SU-DHL-6 (cell line): ENCODE measurements at regions not wholly inside any gene's neighbourhood (a gene's known extent, or its start where the extent isn't known, plus 50 kb on each side); places are given as distances from the start of the nearest gene placed in this dataset.

ENCODE experiments used
- H2AFZ ChIP-seq: fragments of 200-600 bp; sonication (generic); 2 replicates; pipeline ENCODE4 v1.6.1; 2014; ENCODE audit warnings: low read depth, mild to moderate bottlenecking, moderate library complexity, mixed read lengths, antibody characterized with exemption, low read length; ENCODE audit not compliant: severe bottlenecking
- H3F3A ChIP-seq: fragments of 200-600 bp; shearing (Covaris generic); 2 replicates; pipeline ENCODE4 v1.6.0; 2016; ENCODE audit warnings: antibody characterized with exemption, mild to moderate bottlenecking; ENCODE audit not compliant: insufficient read depth
- H3K27ac ChIP-seq: fragments of 200-600 bp; sonication (generic); 2 replicates; pipeline ENCODE4 v1.5.1; 2016; ENCODE audit warnings: low read depth, mild to moderate bottlenecking, low read length, moderate library complexity, mixed read lengths
- H3K27me3 ChIP-seq: fragments of 200-600 bp; sonication (generic), shearing (Covaris generic); 2 replicates; pipeline ENCODE4 v1.6.0; 2014; ENCODE audit warnings: mild to moderate bottlenecking, low read length
- H3K36me3 ChIP-seq: fragments of 200-600 bp; sonication (generic); 2 replicates; pipeline ENCODE4 v1.6.1; 2014; ENCODE audit warnings: mild to moderate bottlenecking, low read length, mixed read lengths
- H3K4me2 ChIP-seq: fragments of 300-600, 200-600 bp; shearing (Covaris generic), sonication (generic); 2 replicates; pipeline ENCODE4 v1.6.0; 2014; ENCODE audit warnings: low read length, low read depth, mild to moderate bottlenecking; ENCODE audit not compliant: poor library complexity, severe bottlenecking
- H3K4me3 ChIP-seq: fragments of 200-600 bp; sonication (generic); 2 replicates; pipeline ENCODE4 v1.5.1; 2014; ENCODE audit warnings: antibody characterized with exemption, low read length, mild to moderate bottlenecking, mixed read lengths; ENCODE audit not compliant: insufficient read depth, poor library complexity, severe bottlenecking
- H3K79me2 ChIP-seq: fragments of 200-600 bp; sonication (generic); 2 replicates; pipeline ENCODE4 v1.6.1; 2014; ENCODE audit warnings: mild to moderate bottlenecking, low read length, moderate library complexity; ENCODE audit not compliant: insufficient read depth
- H3K9ac ChIP-seq: fragments of 200-600 bp; sonication (generic); 2 replicates; pipeline ENCODE4 v1.7.0; 2014; ENCODE audit warnings: mild to moderate bottlenecking, low read length
- H3K9me2 ChIP-seq: fragments of 200-600 bp; sonication (generic); replicated peaks from 2 replicates; pipeline ENCODE4 v1.6.1; 2014; ENCODE audit warnings: low read length; ENCODE audit not compliant: insufficient read depth
- H3K9me3 ChIP-seq: fragments of 200-600 bp; sonication (generic); 2 replicates; pipeline ENCODE4 v1.6.1; 2014; ENCODE audit warnings: low read length, mixed read lengths; ENCODE audit not compliant: insufficient read depth
- H4K20me1 ChIP-seq: fragments of 200-600 bp; sonication (generic); 2 replicates; pipeline ENCODE4 v1.6.1; 2014; ENCODE audit warnings: low read depth, mild to moderate bottlenecking, antibody characterized with exemption, low read length, moderate library complexity, mixed read lengths
- CTCF ChIP-seq: fragments of 200-600 bp; sonication (generic); IDR thresholded peaks from one replicate; pipeline ENCODE4 v1.5.1; 2017; ENCODE audit warnings: antibody characterized with exemption, mild to moderate bottlenecking, low read length, moderate library complexity; ENCODE audit not compliant: insufficient read depth, poor library complexity, severe bottlenecking
- EZH2phosphoT487 ChIP-seq: fragments of 200-600 bp; sonication (generic), shearing (Covaris generic); conservative IDR thresholded peaks from 2 replicates; pipeline ENCODE4 v1.6.1; 2018; ENCODE audit warnings: mild to moderate bottlenecking, antibody characterized with exemption, low read length, moderate library complexity, mixed read lengths

DNA sequence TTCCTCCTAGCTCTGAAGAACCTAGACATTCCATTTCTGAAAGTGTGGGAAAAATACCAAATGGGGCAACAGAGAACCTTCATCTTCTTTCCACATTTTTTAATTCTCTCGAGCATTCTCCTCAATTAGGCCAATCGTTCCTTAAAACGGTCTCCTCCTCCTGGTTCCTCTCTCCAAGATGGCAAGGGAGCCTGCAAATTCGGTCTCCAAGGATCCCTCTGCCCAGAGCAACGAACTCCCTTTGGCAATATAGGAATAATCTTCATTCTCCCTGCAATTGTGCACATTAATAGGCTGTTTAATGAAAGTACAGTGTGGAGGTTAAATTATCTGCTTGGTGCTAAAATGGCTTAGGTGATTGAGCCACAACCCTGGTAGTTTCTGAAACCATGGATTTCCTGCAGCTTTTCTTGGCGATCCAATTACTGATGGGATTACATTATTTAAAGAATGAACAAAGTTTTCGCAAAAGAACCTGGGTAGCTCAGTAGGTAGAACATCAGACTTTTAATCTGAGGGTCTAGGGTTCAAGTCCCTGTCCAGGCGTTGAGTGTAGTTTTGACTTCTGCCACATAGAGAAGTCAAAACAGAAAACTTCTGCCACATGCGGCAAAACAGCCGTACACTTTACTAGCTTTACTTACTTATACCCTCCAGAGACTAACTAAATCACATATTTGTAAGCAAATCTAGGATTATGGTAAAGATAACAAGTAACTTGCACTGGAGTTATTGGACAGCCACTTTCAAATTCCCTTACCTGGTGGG lies 102.9 kb upstream of the ZNF184 start:
- Histone ChIP-seq H3K27ac (no peak overlapping the region), H2AFZ (no peak overlapping the region), H3K9ac (no peak overlapping the region), H3K79me2 (no peaks in the 10 kb centered on the region), H3F3A (no peaks in the 10 kb centered on the region), H3K36me3 (no peaks in the 10 kb centered on the region), H3K9me3 (no peaks in the 10 kb centered on the region), H3K9me2 (no peaks in the 10 kb centered on the region), H3K27me3 (no peaks in the 10 kb centered on the region), H3K4me3 (no peak overlapping the region), H3K4me2 (no peak overlapping the region), H4K20me1 (no peaks in the 10 kb centered on the region)
- TF ChIP-seq CTCF (no peak), EZH2phosphoT487 (no peak)

GRCh38 chr6:27568226-27568897 lies 95.5 kb upstream of the ZNF184 start:
- H3K4me2 ChIP-seq: no peak overlapping the region
- H3K9ac ChIP-seq: no peak overlapping the region

GRCh38 chr6:27565839-27566779 lies 93.2 kb upstream of the ZNF184 start:
- H4K20me1 ChIP-seq: no peaks in the 10 kb centered on the region
- H3F3A ChIP-seq: no peaks in the 10 kb centered on the region
- no peak overlapping the region for H2AFZ ChIP-seq
- TF ChIP-seq EZH2phosphoT487 (no peak), CTCF (no peak)
- no peaks in the 10 kb centered on the region for H3K27me3 ChIP-seq
- H3K4me2 ChIP-seq: no peak overlapping the region
- no peak overlapping the region for H3K27ac ChIP-seq
- no peaks in the 10 kb centered on the region for H3K9me2 ChIP-seq
- no peaks in the 10 kb centered on the region for H3K9me3 ChIP-seq
- no peaks in the 10 kb centered on the region for H3K36me3 ChIP-seq
- no peaks in the 10 kb centered on the region for H3K79me2 ChIP-seq
- H3K4me3 ChIP-seq: no peak overlapping the region
- H3K9ac ChIP-seq: no peak overlapping the region

More at GRCh38 chr6:27568226-27568897, 95.5 kb upstream of the ZNF184 start:
- no peak for TF ChIP-seq EZH2phosphoT487
- TF ChIP-seq CTCF: no peak
- Histone ChIP-seq H3K4me3 (no peak overlapping the region), H3F3A (no peaks in the 10 kb centered on the region), H3K36me3 (no peaks in the 10 kb centered on the region), H3K27ac (no peak overlapping the region), H2AFZ (no peak overlapping the region), H3K27me3 (no peaks in the 10 kb centered on the region), H4K20me1 (no peaks in the 10 kb centered on the region), H3K9me2 (no peaks in the 10 kb centered on the region), H3K79me2 (no peaks in the 10 kb centered on the region), H3K9me3 (no peaks in the 10 kb centered on the region)
